Calu3 (cell line): ENCODE measurements at regions not wholly inside any gene's neighbourhood (a gene's known extent, or its start where the extent isn't known, plus 50 kb on each side); places are given as distances from the start of the nearest gene placed in this dataset.

Experiments
- BruUV-seq: library from RNA; stranded (reverse); fragments of 400-500 nt; replicated peaks from 2 replicates; lab custom pipeline; 2021; lab: Mats Ljungman, UMichigan
- CTCF ChIA-PET: fragments of 300-600 bp; sonication (Branson Sonifier 250); formaldehyde crosslinking; loops from one replicate; lab custom pipeline; 2022; ENCODE audit warnings: antibody characterized with exemption; lab: Charles Lee
- DNase-seq: peaks from one replicate; pipeline ENCODE4 v3.0.0; 2022
- H3K27ac Mint-ChIP-seq: one replicate; pipeline ENCODE4 v1.8.0; 2022; ENCODE audit warnings: mixed read lengths; ENCODE audit not compliant: unreplicated experiment
- H3K27me3 Mint-ChIP-seq: one replicate; pipeline ENCODE4 v1.8.0; 2022; ENCODE audit warnings: mixed read lengths; ENCODE audit not compliant: unreplicated experiment
- H3K36me3 Mint-ChIP-seq: one replicate; pipeline ENCODE4 v1.8.0; 2022; ENCODE audit warnings: mild to moderate bottlenecking, moderate library complexity, mixed read lengths; ENCODE audit not compliant: insufficient read depth, unreplicated experiment
- H3K4me1 Mint-ChIP-seq: one replicate; pipeline ENCODE4 v1.8.0; 2022; ENCODE audit warnings: mild to moderate bottlenecking, low read depth, mixed read lengths; ENCODE audit not compliant: unreplicated experiment
- H3K4me3 Mint-ChIP-seq: one replicate; pipeline ENCODE4 v1.8.0; 2022; ENCODE audit warnings: mild to moderate bottlenecking, low read depth, moderate library complexity, mixed read lengths; ENCODE audit not compliant: unreplicated experiment
- H3K9me3 Mint-ChIP-seq: one replicate; pipeline ENCODE4 v1.8.0; 2022; ENCODE audit warnings: low read depth, mixed read lengths; ENCODE audit not compliant: unreplicated experiment
- intact Hi-C: fragments of 100-400 bp; cut with micrococcal nuclease; formaldehyde crosslinking; loops from one replicate; pipeline ENCODE4 v1.10.0; 2022; ENCODE audit not compliant: unreplicated experiment
- TF ChIP-seq, protein P1 (sequence below): fragments of 200-600 bp; IDR thresholded peaks from one replicate; pipeline ENCODE4 v1.8.0; 2022; ENCODE audit warnings: antibody characterized with exemption; ENCODE audit not compliant: unreplicated experiment

DNA sequence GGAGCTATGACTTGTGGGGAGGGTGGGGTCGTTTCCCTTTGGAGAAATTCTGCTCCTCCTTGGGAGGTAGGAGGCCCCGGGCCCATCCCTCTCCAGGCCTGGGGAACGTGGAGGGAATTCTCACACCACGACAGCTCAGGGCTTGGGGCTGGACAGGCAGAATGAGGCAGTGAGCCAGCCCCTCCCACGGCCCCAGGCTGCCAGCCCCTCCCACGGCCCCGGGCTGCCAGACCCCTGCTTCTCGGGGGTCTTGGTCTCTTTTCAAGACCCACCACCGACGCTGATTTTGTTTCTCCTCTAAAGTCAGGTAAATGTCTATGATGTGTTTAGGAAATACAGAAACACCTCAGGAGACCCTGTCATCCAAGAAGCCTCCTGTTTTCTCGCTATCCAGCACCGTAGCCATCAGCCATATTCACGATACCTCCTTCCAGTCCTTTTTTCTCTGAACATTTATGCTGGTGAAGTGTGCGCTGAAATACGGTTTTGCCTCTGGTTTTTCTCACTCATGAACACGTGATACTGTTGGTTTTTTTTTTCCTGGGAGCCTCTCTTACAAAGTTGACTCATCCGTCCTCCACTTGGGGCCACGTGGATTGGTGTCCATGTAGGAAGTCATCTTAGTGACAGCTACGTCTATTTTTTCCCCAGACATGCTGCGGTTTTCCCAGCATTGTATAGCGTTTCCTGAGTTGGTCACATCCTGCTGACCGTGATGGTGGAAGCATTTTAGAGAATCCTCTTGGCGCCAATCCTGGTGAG is 1219.6 kb downstream of the BRD1 start:
- H3K27me3 Mint-ChIP-seq: no peaks in the 10 kb centered on the region
- H3K4me3 Mint-ChIP-seq: no peak overlapping the region
- CTCF ChIA-PET: no interaction called here
- no TSS peak for BruUV-seq
- no peaks in the 10 kb centered on the region for H3K4me1 Mint-ChIP-seq
- DNase-seq: no peak
- peaks cover 3% of the 10 kb centered on the region for H3K36me3 Mint-ChIP-seq
- no peak overlapping the region for H3K27ac Mint-ChIP-seq
- intact Hi-C loops: no loop called here
- peaks cover 16% of the 10 kb centered on the region for H3K9me3 Mint-ChIP-seq
- TF ChIP-seq, protein P1, sequence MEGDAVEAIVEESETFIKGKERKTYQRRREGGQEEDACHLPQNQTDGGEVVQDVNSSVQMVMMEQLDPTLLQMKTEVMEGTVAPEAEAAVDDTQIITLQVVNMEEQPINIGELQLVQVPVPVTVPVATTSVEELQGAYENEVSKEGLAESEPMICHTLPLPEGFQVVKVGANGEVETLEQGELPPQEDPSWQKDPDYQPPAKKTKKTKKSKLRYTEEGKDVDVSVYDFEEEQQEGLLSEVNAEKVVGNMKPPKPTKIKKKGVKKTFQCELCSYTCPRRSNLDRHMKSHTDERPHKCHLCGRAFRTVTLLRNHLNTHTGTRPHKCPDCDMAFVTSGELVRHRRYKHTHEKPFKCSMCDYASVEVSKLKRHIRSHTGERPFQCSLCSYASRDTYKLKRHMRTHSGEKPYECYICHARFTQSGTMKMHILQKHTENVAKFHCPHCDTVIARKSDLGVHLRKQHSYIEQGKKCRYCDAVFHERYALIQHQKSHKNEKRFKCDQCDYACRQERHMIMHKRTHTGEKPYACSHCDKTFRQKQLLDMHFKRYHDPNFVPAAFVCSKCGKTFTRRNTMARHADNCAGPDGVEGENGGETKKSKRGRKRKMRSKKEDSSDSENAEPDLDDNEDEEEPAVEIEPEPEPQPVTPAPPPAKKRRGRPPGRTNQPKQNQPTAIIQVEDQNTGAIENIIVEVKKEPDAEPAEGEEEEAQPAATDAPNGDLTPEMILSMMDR: no peak

DNA sequence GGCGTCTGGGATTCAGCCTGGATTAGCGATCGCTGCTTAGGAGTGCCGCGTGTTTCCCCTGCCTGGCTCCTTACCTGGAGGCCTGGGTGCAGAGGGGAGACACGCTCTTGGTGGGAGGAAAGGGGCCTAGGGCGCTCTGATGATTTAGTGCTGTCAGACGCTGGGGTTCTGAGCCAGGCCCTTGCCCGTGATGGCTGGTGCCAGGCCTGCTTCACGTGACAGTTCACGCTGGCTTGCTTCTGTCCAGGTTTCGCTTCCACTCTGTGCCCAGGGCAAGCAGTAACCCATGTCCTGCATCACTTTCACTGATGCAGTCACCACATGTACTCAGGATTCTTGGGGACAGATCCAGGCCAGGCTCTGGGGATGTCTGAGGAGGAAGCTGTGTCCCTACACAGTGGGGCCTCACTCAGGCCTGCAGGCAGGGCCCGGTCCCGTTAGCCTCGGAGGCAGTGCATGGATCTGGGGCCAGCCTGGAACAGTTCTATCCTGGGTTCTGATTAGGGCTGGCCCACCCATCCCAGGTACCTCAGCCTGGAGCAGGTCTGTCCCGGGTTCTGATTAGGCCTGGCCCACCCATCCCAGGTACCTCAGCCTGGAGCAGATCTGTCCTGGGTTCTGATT is 1220.9 kb downstream of the BRD1 start:
- no peak for DNase-seq
- CTCF ChIA-PET: no interaction called here
- Mint-ChIP-seq H3K9me3 (peaks cover 12% of the 10 kb centered on the region), H3K27ac (no peak overlapping the region), H3K36me3 (peaks cover 3% of the 10 kb centered on the region), H3K27me3 (no peaks in the 10 kb centered on the region), H3K4me1 (no peaks in the 10 kb centered on the region), H3K4me3 (no peak overlapping the region)
- TF ChIP-seq, protein P1: no peak
- intact Hi-C loops: no loop called here
- BruUV-seq: no TSS peak

DNA sequence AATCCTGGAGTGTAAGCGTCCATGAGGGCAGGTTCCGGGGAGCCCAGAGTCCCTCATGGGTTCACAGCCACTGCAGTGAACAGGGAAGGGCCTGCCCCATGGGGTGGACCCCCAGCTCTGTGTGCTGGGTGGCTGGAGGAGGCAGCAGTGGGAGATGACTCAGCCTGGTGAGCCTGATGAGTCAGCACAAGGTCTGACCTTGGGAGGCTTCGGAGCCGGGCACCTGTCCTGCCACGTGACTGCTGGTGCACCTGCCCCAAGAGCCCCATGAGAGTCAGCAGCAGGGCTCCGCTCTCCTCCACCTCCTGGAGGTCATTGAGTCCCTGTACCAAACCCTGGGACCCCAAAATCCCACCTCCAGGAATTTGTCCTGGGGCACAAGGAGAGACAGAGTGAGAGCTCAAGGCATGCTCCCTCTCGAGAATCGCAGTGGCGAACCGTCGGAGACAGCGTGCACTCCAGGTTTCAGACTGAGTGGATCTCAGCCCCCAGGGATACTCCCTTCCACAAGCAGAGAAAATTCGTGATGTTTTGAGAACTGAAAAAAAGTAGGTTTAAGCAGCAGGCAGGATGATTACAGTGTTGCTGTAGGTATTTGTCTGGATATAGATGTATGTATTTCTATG is 1221.7 kb downstream of the BRD1 start:
- CTCF ChIA-PET: no interaction called here
- DNase-seq: no peak
- Mint-ChIP-seq H3K36me3 (peaks cover 3% of the 10 kb centered on the region), H3K9me3 (peaks cover 12% of the 10 kb centered on the region), H3K27me3 (no peaks in the 10 kb centered on the region), H3K4me3 (no peak overlapping the region), H3K27ac (no peak overlapping the region), H3K4me1 (no peaks in the 10 kb centered on the region)
- no TSS peak for BruUV-seq
- intact Hi-C loops: no loop called here
- TF ChIP-seq, protein P1: no peak

DNA sequence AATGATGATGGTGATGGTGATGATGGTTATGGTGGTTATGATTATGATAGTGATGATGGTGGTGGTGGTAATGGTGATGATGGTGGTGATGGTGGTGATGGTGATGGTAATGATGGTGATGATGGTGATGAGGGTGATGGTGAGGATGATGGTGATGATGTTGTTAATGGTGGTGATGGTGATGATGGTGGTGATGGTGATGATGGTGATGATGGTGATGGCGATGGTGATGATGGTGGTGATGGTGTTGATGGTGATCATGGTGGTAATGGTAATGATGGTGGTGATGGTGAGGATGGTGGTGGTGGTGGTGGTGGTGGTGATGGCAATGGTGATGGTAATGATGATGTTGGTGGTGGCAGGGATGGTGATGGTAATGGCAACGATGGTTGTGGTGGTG is 1222.5 kb downstream of the BRD1 start:
- Mint-ChIP-seq H3K27ac (no peak overlapping the region), H3K4me1 (no peaks in the 10 kb centered on the region), H3K36me3 (peaks cover 3% of the 10 kb centered on the region), H3K9me3 (peaks cover 12% of the 10 kb centered on the region), H3K4me3 (no peak overlapping the region), H3K27me3 (no peaks in the 10 kb centered on the region)
- DNase-seq: no peak
- intact Hi-C loops: no loop called here
- no TSS peak for BruUV-seq
- TF ChIP-seq, protein P1: no peak
- CTCF ChIA-PET: no interaction called here
